ENCODE measurements at regions not wholly inside any gene's neighbourhood (a gene's known extent, or its start where the extent isn't known, plus 50 kb on each side); places are given as distances from the start of the nearest gene placed in this dataset.

DNA sequence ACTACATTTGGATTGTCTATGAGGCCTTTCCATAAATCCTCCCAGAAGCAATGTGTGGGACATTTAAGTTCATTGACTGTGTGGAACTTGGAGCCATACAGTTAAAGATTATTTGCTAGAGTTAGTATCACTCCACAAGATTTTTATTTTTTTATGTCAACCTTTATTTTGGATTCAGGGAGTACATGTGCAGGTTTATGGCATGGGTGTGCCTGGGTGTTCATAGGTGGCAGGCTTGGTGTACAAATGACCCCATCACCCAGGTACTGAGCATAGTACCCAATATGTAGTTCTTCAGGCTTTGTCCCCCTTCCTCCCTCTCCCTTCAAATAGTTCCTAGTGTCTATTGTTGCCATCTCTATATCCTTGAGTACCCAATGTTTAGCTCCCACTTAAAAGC is 199.8 kb upstream of the ZFP42 start:
- Histone ChIP-seq H3K36me3 (no peaks in the 10 kb centered on the region), H3K4me1 (no peaks in the 10 kb centered on the region), H3K9me3 (peaks cover 0 to 16% (median 0%) of the 10 kb centered on the region in 3 donors), H3K27me3 (no peaks in the 10 kb centered on the region), H3K27ac (no peak overlapping the region), H3K4me3 (no peak overlapping the region)
- ATAC-seq: no peak
- TF ChIP-seq EP300 (IDR thresholded peaks at IDR 0.05): no peak
- TF ChIP-seq POLR2A (IDR thresholded peaks at IDR 0.05): no peak
- TF ChIP-seq POLR2AphosphoS5 (IDR thresholded peaks at IDR 0.05): no peak
- no peak for TF ChIP-seq CTCF (IDR thresholded peaks at IDR 0.05)

GRCh38 chr4:187798385-187798784 is 197.2 kb upstream of the ZFP42 start:
- Histone ChIP-seq H3K9me3 (peaks cover 0 to 16% (median 0%) of the 10 kb centered on the region in 3 donors), H3K4me3 (no peak overlapping the region), H3K27ac (no peak overlapping the region), H3K36me3 (no peaks in the 10 kb centered on the region), H3K27me3 (no peaks in the 10 kb centered on the region), H3K4me1 (no peaks in the 10 kb centered on the region)
- no peak for ATAC-seq
- WGBS, 2 donors (ENCODE audit: low coverage in 1 of 2): 89% methylated on average over 3 of the region's 8 CpGs; no CpG with 5 or more reads in 1 of the 2 donors
- TF ChIP-seq POLR2A (IDR thresholded peaks at IDR 0.05): no peak
- TF ChIP-seq EP300 (IDR thresholded peaks at IDR 0.05): no peak
- no peak for TF ChIP-seq CTCF (IDR thresholded peaks at IDR 0.05)
- TF ChIP-seq POLR2AphosphoS5 (IDR thresholded peaks at IDR 0.05): no peak

DNA sequence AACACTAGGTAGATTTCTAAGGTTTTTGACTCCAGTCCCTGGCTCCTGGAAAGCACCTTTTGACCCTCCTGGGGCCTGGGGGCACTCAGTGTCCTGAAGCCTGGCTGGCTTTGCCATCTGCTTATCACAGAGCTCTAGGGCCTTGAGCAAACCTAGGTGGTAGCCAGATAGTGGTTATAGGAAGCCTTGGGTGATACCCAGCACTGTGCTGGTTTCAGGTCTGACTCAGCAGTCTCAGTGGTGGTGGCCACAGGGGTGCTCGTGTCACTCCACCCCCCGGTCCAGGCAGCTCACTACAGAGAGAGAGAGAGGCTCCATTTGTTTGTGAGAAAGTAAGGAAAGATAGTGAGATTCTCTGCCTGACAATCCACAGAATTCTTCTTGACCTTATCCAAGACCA is 195.8 kb upstream of the ZFP42 start:
- no peaks in the 10 kb centered on the region for H3K36me3 ChIP-seq
- 71% methylated on average over 2 of the region's 2 CpGs; no CpG with 5 or more reads in 1 of the 2 donors for WGBS, 2 donors (ENCODE audit: low coverage in 1 of 2)
- TF ChIP-seq POLR2A (IDR thresholded peaks at IDR 0.05) (no peak), EP300 (IDR thresholded peaks at IDR 0.05) (no peak), POLR2AphosphoS5 (IDR thresholded peaks at IDR 0.05) (no peak), CTCF (IDR thresholded peaks at IDR 0.05) (no peak)
- H3K27me3 ChIP-seq: no peaks in the 10 kb centered on the region
- no peaks in the 10 kb centered on the region for H3K4me1 ChIP-seq
- no peak overlapping the region for H3K4me3 ChIP-seq
- no peak for ATAC-seq
- H3K9me3 ChIP-seq: peaks cover 0 to 16% (median 0%) of the 10 kb centered on the region in 3 donors
- H3K27ac ChIP-seq: no peak overlapping the region

DNA sequence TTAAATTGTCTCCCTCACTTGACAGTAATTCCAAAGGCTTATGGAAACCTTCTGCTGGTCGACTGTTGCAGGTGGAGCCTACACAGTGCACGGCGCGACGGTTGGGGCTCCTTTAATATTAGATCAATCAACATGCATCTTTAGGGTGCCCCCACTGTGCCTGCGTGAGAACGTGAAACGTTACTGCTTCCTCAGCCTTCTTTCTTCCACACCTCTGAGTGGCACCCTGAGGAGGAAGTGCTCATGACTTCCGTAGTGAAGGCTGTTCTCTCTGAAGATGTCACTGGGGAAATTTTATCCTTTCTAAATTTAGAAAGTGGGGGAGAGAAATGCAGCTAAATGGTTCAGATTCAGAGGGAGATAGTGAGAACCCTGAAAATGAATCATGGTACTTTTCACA is 184.0 kb upstream of the ZFP42 start:
- H3K4me1 ChIP-seq: no peaks in the 10 kb centered on the region
- H3K27me3 ChIP-seq: no peaks in the 10 kb centered on the region
- WGBS, 2 donors (ENCODE audit: low coverage in 1 of 2): 48 to 70% methylated on average over 2 to 8 of the region's 9 CpGs
- H3K27ac ChIP-seq: no peak overlapping the region
- H3K36me3 ChIP-seq: no peaks in the 10 kb centered on the region
- no peak for ATAC-seq
- TF ChIP-seq POLR2A (IDR thresholded peaks at IDR 0.05) (no peak), EP300 (IDR thresholded peaks at IDR 0.05) (no peak), CTCF (IDR thresholded peaks at IDR 0.05) (no peak), POLR2AphosphoS5 (IDR thresholded peaks at IDR 0.05) (no peak)
- H3K4me3 ChIP-seq: no peak overlapping the region
- no peaks in the 10 kb centered on the region for H3K9me3 ChIP-seq

GRCh38 chr4:187814737-187815465 is 180.7 kb upstream of the ZFP42 start:
- no peaks in the 10 kb centered on the region for H3K9me3 ChIP-seq
- TF ChIP-seq CTCF (IDR thresholded peaks at IDR 0.05): no peak
- TF ChIP-seq EP300 (IDR thresholded peaks at IDR 0.05): no peak
- no peak for TF ChIP-seq POLR2A (IDR thresholded peaks at IDR 0.05)
- TF ChIP-seq POLR2AphosphoS5 (IDR thresholded peaks at IDR 0.05): no peak
- 81 to 96% methylated on average over 19 to 28 of the region's 28 CpGs for WGBS, 2 donors (ENCODE audit: low coverage in 1 of 2)
- H3K4me1 ChIP-seq: no peaks in the 10 kb centered on the region
- H3K27me3 ChIP-seq: no peaks in the 10 kb centered on the region
- H3K27ac ChIP-seq: peak overlapping the region in 3 of 4 donors; percentile 50 to 75 (median 62)
- H3K4me3 ChIP-seq: peak overlapping the region; percentile 10 to 42
- no peaks in the 10 kb centered on the region for H3K36me3 ChIP-seq
- ATAC-seq: no peak

Measured in gastroesophageal sphincter (tissue), 4 donors.